K562 (cell line): ENCODE measurements at regions not wholly inside any gene's neighbourhood (a gene's known extent, or its start where the extent isn't known, plus 50 kb on each side); places are given as distances from the start of the nearest gene placed in this dataset.

Experiments
- ARNT ChIP-seq, 2 experiments: fragments of 450-650 bp; IDR thresholded peaks; 2 replicates each; pipeline ENCODE4 v1.6.1; 2016; ENCODE audit warnings: mild to moderate bottlenecking in 1 of 2
- ATF1 ChIP-seq, 2 experiments: fragments of 450-650 bp in 1 of 2; IDR thresholded peaks; 2 replicates each; pipeline ENCODE4 v1.6.1; 2016; ENCODE audit warnings: missing compliant biosample characterization in 1 of 2, missing genetic modification characterization in 1 of 2
- BACH1 ChIP-seq: fragments of 200-800 bp; sonication (Bioruptor generic); IDR thresholded peaks from 2 replicates; pipeline ENCODE4 v1.6.1; 2016; ENCODE audit warnings: missing genetic modification characterization, missing compliant biosample characterization
- BRF1 ChIP-seq: IDR thresholded peaks from 3 replicates; pipeline ENCODE4 v1.6.1; 2011; ENCODE audit warnings: borderline replicate concordance, mild to moderate bottlenecking; ENCODE audit not compliant: insufficient read length; ENCODE audit errors: extremely low read depth
- ELF1 ChIP-seq: fragments of 200-800 bp; sonication (Bioruptor generic); IDR thresholded peaks from 2 replicates; pipeline ENCODE4 v1.6.1; 2016; ENCODE audit warnings: missing genetic modification characterization, missing compliant biosample characterization
- EP300 ChIP-seq: IDR thresholded peaks from 2 replicates; pipeline ENCODE4 v1.6.1; 2012; ENCODE audit warnings: low read length, improper control_type of control experiment
- FOXK2 ChIP-seq, 2 experiments: fragments of 450-650 bp; IDR thresholded peaks in 1 of 2; conservative IDR thresholded peaks in 1 of 2; 2 replicates each; pipeline ENCODE4 v1.6.1; 2016; ENCODE audit warnings: low read depth in 2 of 2, mild to moderate bottlenecking in 1 of 2
- MTA1 ChIP-seq: fragments of 450-650 bp; IDR thresholded peaks from 2 replicates; pipeline ENCODE4 v1.6.1; 2017; ENCODE audit warnings: borderline replicate concordance
- NFXL1 ChIP-seq: fragments of 450-650 bp; formaldehyde crosslinking; IDR thresholded peaks from 2 replicates; pipeline ENCODE4 v1.4.0; 2021; ENCODE audit warnings: mild to moderate bottlenecking
- RCOR1 ChIP-seq, 2 experiments: IDR thresholded peaks; 2 replicates each; pipeline ENCODE4 v1.6.1; 2012; ENCODE audit warnings: low read depth in 2 of 2, low read length in 2 of 2, borderline replicate concordance in 1 of 2, improper control_type of control experiment in 1 of 2
- SMARCA4 ChIP-seq: fragments of 450-650 bp; IDR thresholded peaks from 2 replicates; pipeline ENCODE4 v1.6.1; 2016
- SRF ChIP-seq, 2 experiments: fragments of 250-450, 450-650 bp in 1 of 2; sonication (Bioruptor Pico) in 1 of 2; sonication (generic) in 1 of 2; formaldehyde crosslinking; IDR thresholded peaks; 2 replicates each; pipeline versions ENCODE4 v1.5.0 to v1.5.1; 2020 to 2022; ENCODE audit warnings: mild to moderate bottlenecking in 1 of 2, missing genetic modification reagents in 1 of 2
- VEZF1 ChIP-seq: fragments of 200-800 bp; sonication (Bioruptor generic); IDR thresholded peaks from 2 replicates; pipeline ENCODE4 v1.6.1; 2017; ENCODE audit warnings: missing genetic modification characterization, missing compliant biosample characterization
- ZBTB11 ChIP-seq, 3 experiments: fragments of 200-800 bp in 1 of 3; fragments of 250-450 bp in 1 of 3; fragments of 450-650 bp in 1 of 3; sonication (Bioruptor Pico) in 1 of 3; sonication (Bioruptor generic) in 1 of 3; formaldehyde crosslinking in 1 of 3; IDR thresholded peaks; 2 replicates each; pipeline versions ENCODE4 v1.6.1 to v1.8.0; 2016 to 2022; ENCODE audit warnings: mild to moderate bottlenecking in 2 of 3, missing genetic modification characterization in 2 of 3, missing compliant biosample characterization in 1 of 3, moderate library complexity in 1 of 3
- ZFP36 ChIP-seq: fragments of 150-350 bp; IDR thresholded peaks from 2 replicates; pipeline ENCODE4 v1.6.1; 2018; ENCODE audit warnings: low read length, low read depth; ENCODE audit not compliant: partially characterized antibody
- ZNF134 ChIP-seq: fragments of 250-450 bp; sonication (Bioruptor Pico); conservative IDR thresholded peaks from 2 replicates; pipeline ENCODE4 v1.4.0; 2020
- ZNF280B ChIP-seq: fragments of 250-450 bp; sonication (Bioruptor Pico); IDR thresholded peaks from 2 replicates; pipeline ENCODE4 v1.5.1; 2021; ENCODE audit warnings: mild to moderate bottlenecking
- ZNF584 ChIP-seq: fragments of 200-800 bp; sonication (Bioruptor generic); IDR thresholded peaks from 2 replicates; pipeline ENCODE4 v1.6.1; 2016; ENCODE audit warnings: low read depth, mild to moderate bottlenecking, missing genetic modification characterization, missing compliant biosample characterization
- ZNF696 ChIP-seq: fragments of 250-450 bp; sonication (Bioruptor Pico); conservative IDR thresholded peaks from 2 replicates; pipeline ENCODE4 v1.4.0; 2020; ENCODE audit warnings: mild to moderate bottlenecking, moderate library complexity
- ZNF77 ChIP-seq: fragments of 250-450 bp; sonication (Bioruptor Pico); IDR thresholded peaks from 2 replicates; pipeline ENCODE4 v1.5.0; 2020
- ZSCAN32 ChIP-seq: fragments of 450-650 bp; formaldehyde crosslinking; IDR thresholded peaks from 2 replicates; pipeline ENCODE4 v1.4.0; 2020; ENCODE audit warnings: mild to moderate bottlenecking, moderate library complexity

- TF ChIP-seq ZBTB11 (CRISPR knock-in tag; IDR thresholded peaks at IDR 0.05) (peak in 1 of 3 experiments; percentile 53; a peak in 1 of 6 replicates), ZNF280B (no peak), ZFP36 (peak; percentile 65), SMARCA4 (peak; percentile 75; the same call in 1 of the 2 replicates), VEZF1 (peak; percentile 82), RCOR1 (IDR thresholded peaks at IDR 0.05; ENCODE audit: borderline replicate concordance in 1 of 2, low read depth in 2 of 2, low read length in 2 of 2) (peak in 1 of 2 experiments; percentile 71; a peak in 1 of 4 replicates), ZNF77 (CRISPR knock-in tag) (no peak), BRF1 (no peak), MTA1 (0 out of 2 replicates have a peak, but pooled peaks have one; percentile 26), BACH1 (tag) (peak; percentile 67; the same call in 1 of the 2 replicates), ZNF584 (CRISPR knock-in tag) (0 out of 2 replicates have a peak, but pooled peaks have one; percentile 53), EP300 (peak; percentile 39), ZNF696 (CRISPR knock-in tag) (no peak), ARNT (IDR thresholded peaks at IDR 0.05) (0 out of 4 replicates have a peak, but pooled peaks of 1 of the 2 experiments have one; percentile 55), FOXK2 (conservative IDR thresholded peaks at IDR 0.05 in 1 of 2, IDR thresholded peaks at IDR 0.05 in 1 of 2; ENCODE audit: low read depth in 2 of 2) (peak in 1 of 2 experiments; percentile 47; a peak in 2 of 4 replicates), NFXL1 (CRISPR knock-in tag) (no peak), ATF1 (CRISPR knock-in tag; IDR thresholded peaks at IDR 0.05) (no peak), ATF1 (tag; IDR thresholded peaks at IDR 0.05) (no peak), SRF (CRISPR knock-in tag; IDR thresholded peaks at IDR 0.05) (peak in 1 of 2 experiments; percentile 85; a peak in 2 of 4 replicates), ZSCAN32 (peak; percentile 32; the same call in 1 of the 2 replicates), ELF1 (tag) (0 out of 2 replicates have a peak, but pooled peaks have one; percentile 19), ZNF134 (CRISPR knock-in tag) (0 out of 2 replicates have a peak, but pooled peaks have one; percentile 7)
Measured at GRCh38 chr6:15879371-15880261, 216.8 kb upstream of the DTNBP1 start (continued).
